22Rv1 (cell line): ENCODE measurements at regions not wholly inside any gene's neighbourhood (a gene's known extent, or its start where the extent isn't known, plus 50 kb on each side); places are given as distances from the start of the nearest gene placed in this dataset.

Source experiments
- ZFX ChIP-seq: fragments of 450-650 bp; IDR thresholded peaks from 2 replicates; pipeline ENCODE4 v1.6.1; 2017; ENCODE audit warnings: antibody characterized with exemption, borderline replicate concordance
- TF ChIP-seq, protein P1 (sequence below): fragments of 450-650 bp; IDR thresholded peaks from 2 replicates; pipeline ENCODE4 v1.5.1; 2017; ENCODE audit warnings: mild to moderate bottlenecking

DNA sequence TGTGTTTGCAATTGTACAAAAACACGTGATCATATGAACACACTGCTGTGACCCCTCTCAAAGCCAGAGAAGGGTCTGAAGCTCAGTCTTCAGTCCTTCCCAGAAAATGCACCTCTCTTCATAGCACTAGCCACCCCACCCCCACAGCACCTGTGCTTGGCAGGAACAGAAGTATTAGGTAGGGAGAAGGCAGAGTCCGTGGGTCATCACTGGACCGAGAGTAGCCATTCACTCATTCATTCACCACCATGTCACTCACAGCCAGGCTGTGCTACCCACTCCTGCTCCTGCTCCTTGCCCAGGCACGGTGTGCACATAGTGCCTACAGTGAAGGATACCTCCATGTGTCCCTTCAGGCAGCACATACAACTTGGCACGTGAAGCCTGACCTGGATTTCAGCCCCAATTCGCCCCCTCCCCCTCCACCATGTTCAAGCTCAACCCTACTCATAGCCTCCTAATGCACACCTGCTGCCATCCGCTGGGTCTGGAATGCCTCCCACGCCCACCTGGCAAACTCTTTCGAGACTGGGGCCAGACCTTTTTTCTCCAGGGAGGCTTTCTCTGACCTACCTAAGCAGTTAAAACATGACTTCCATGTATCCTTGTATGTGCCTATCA is 81.9 kb upstream of the GALNT2 start:
- TF ChIP-seq, protein P1, sequence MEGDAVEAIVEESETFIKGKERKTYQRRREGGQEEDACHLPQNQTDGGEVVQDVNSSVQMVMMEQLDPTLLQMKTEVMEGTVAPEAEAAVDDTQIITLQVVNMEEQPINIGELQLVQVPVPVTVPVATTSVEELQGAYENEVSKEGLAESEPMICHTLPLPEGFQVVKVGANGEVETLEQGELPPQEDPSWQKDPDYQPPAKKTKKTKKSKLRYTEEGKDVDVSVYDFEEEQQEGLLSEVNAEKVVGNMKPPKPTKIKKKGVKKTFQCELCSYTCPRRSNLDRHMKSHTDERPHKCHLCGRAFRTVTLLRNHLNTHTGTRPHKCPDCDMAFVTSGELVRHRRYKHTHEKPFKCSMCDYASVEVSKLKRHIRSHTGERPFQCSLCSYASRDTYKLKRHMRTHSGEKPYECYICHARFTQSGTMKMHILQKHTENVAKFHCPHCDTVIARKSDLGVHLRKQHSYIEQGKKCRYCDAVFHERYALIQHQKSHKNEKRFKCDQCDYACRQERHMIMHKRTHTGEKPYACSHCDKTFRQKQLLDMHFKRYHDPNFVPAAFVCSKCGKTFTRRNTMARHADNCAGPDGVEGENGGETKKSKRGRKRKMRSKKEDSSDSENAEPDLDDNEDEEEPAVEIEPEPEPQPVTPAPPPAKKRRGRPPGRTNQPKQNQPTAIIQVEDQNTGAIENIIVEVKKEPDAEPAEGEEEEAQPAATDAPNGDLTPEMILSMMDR = no peak
- no peak for TF ChIP-seq ZFX
